Pancreas (tissue), 10 donors: ENCODE measurements at regions not wholly inside any gene's neighbourhood (a gene's known extent, or its start where the extent isn't known, plus 50 kb on each side); places are given as distances from the start of the nearest gene placed in this dataset.

Source experiments
- ATAC-seq, 4 donors: fragments of 200-7000 bp; cut with Tn5 transposase; one replicate each; pipeline versions ENCODE4 v1.8.0 to v1.9.1; 2020; ENCODE audit warnings: mild to moderate bottlenecking in 4 of 4, moderate library complexity in 4 of 4
- DNase-seq, 6 donors: peaks; one replicate each; pipeline ENCODE4 v3.0.0-alpha.2; 2020
- FAIRE-seq: peaks from 2 replicates; lab custom pipeline; 2012; peaks lifted over from hg19 to GRCh38; lab: Jason Lieb, UNC
- H3K27ac ChIP-seq, 4 donors: fragments of 200-600 bp; sonication (generic); 1 replicate in 3 of 4; 2 replicates in 1 of 4; pipeline versions ENCODE4 v1.5.0 to v1.8.0; 2020
- H3K27me3 ChIP-seq, 4 donors: fragments of 200-600 bp; one replicate each; pipeline ENCODE4 v1.8.0; 2021
- H3K36me3 ChIP-seq, 3 donors: fragments of 200-600 bp; sonication (generic) in 1 of 3; one replicate each; pipeline versions ENCODE4 v1.5.0 to v1.8.0; 2020 to 2021
- H3K4me1 ChIP-seq, 3 donors: fragments of 200-600 bp; one replicate each; pipeline ENCODE4 v1.8.0; 2021
- H3K4me3 ChIP-seq, 4 donors: fragments of 200-600 bp; sonication (generic) in 2 of 4; one replicate each; pipeline versions ENCODE4 v1.5.0 to v1.8.0; 2020 to 2021
- H3K9me3 ChIP-seq, 4 donors: fragments of 200-600 bp; one replicate each; pipeline ENCODE4 v1.8.0; 2021
- CTCF ChIP-seq, 4 donors: fragments of 200-600 bp; sonication (generic) in 3 of 4; IDR thresholded peaks; one replicate each; pipeline versions ENCODE4 v1.5.0 to v1.8.0; 2021; ENCODE audit warnings: antibody characterized with exemption in 4 of 4
- WGBS, 2 donors: extraction: QIAGEN DNeasy Blood & Tissue Kit; methylation state at CpG; one replicate each; pipeline ENCODE4 v1.1.7; 2013; 5-methylcytosine and 5-hydroxymethylcytosine counted together
- intact Hi-C, 3 donors: fragments of 100-400 bp; cut with DNase I; formaldehyde crosslinking; loops; one replicate each; pipeline versions ENCODE4 v1.11.1 to v1.14.2; 2022
- donor health status: healthy with polysubstance abuse.
- donor health status: DM: no; HTN: no; CAD: no; lungs with moderate emphysema.
- donor health status: DM: no; HTN: no; CAD: no.
- donor health status: control.
- donor health status: control.
- donor health status: Bipolar disorder and iron deficiency.
- donor health status: DM: yes; HTN: yes; CAD: no.
- donor health status: DM: no; HTN: no; CAD: no.
- donor health status: DM: no; HTN: no; CAD: no.
- donor health status: DM: yes; HTN: yes; CAD: no.

- Histone ChIP-seq H3K36me3 (no peaks in the 10 kb centered on the region), H3K4me1 (no peaks in the 10 kb centered on the region), H3K27ac (no peak overlapping the region), H3K27me3 (no peaks in the 10 kb centered on the region), H3K9me3 (no peaks in the 10 kb centered on the region), H3K4me3 (no peak overlapping the region)
- FAIRE-seq (no peak), ATAC-seq (no peak), DNase-seq (no peak)
- intact Hi-C loops: no loop called here
- no peak for TF ChIP-seq CTCF (IDR thresholded peaks at IDR 0.05)
Measured at GRCh38 chr20:6362245-6362644, 239.4 kb upstream of the FERMT1 start.

- ATAC-seq (no peak), DNase-seq (no peak), FAIRE-seq (no peak)
- TF ChIP-seq CTCF (IDR thresholded peaks at IDR 0.05): no peak
- Histone ChIP-seq H3K36me3 (no peaks in the 10 kb centered on the region), H3K27me3 (no peaks in the 10 kb centered on the region), H3K4me3 (no peak overlapping the region), H3K4me1 (no peaks in the 10 kb centered on the region), H3K9me3 (no peaks in the 10 kb centered on the region), H3K27ac (no peak overlapping the region)
- intact Hi-C loops: no loop called here
- 61 to 66% methylated on average over 5 of the region's 5 CpGs for WGBS, 2 donors
Measured at GRCh38 chr20:6360766-6361165, 237.9 kb upstream of the FERMT1 start.

GRCh38 chr20:6355754-6356451 lies 233.1 kb upstream of the FERMT1 start:
- H3K36me3 ChIP-seq: no peaks in the 10 kb centered on the region
- WGBS, 2 donors: 47 to 63% methylated on average over 7 of the region's 7 CpGs
- H3K4me1 ChIP-seq: no peaks in the 10 kb centered on the region
- no peak for FAIRE-seq
- intact Hi-C loops: no loop called here
- no peak overlapping the region for H3K4me3 ChIP-seq
- no peak overlapping the region for H3K27ac ChIP-seq
- no peak for DNase-seq
- ATAC-seq: no peak
- no peak for TF ChIP-seq CTCF (IDR thresholded peaks at IDR 0.05)
- H3K27me3 ChIP-seq: no peaks in the 10 kb centered on the region
- H3K9me3 ChIP-seq: no peaks in the 10 kb centered on the region

GRCh38 chr20:6348908-6349307 lies 226.1 kb upstream of the FERMT1 start:
- no peak overlapping the region for H3K27ac ChIP-seq
- no peaks in the 10 kb centered on the region for H3K4me1 ChIP-seq
- ATAC-seq (no peak), DNase-seq (no peak), FAIRE-seq (no peak)
- no peaks in the 10 kb centered on the region for H3K9me3 ChIP-seq
- no peaks in the 10 kb centered on the region for H3K36me3 ChIP-seq
- no peak overlapping the region for H3K4me3 ChIP-seq
- intact Hi-C loops: no loop called here
- H3K27me3 ChIP-seq: no peaks in the 10 kb centered on the region
- TF ChIP-seq CTCF (IDR thresholded peaks at IDR 0.05): no peak

- intact Hi-C loops: no loop called here
- no peaks in the 10 kb centered on the region for H3K4me1 ChIP-seq
- FAIRE-seq (no peak), ATAC-seq (no peak), DNase-seq (no peak)
- no peak for TF ChIP-seq CTCF (IDR thresholded peaks at IDR 0.05)
- H3K36me3 ChIP-seq: no peaks in the 10 kb centered on the region
- H3K27me3 ChIP-seq: no peaks in the 10 kb centered on the region
- no peak overlapping the region for H3K27ac ChIP-seq
- H3K4me3 ChIP-seq: no peak overlapping the region
- no peaks in the 10 kb centered on the region for H3K9me3 ChIP-seq
Measured at GRCh38 chr20:6347916-6348315, 225.1 kb upstream of the FERMT1 start.
